ENCODE measurements at regions not wholly inside any gene's neighbourhood (a gene's known extent, or its start where the extent isn't known, plus 50 kb on each side); places are given as distances from the start of the nearest gene placed in this dataset.

DNA sequence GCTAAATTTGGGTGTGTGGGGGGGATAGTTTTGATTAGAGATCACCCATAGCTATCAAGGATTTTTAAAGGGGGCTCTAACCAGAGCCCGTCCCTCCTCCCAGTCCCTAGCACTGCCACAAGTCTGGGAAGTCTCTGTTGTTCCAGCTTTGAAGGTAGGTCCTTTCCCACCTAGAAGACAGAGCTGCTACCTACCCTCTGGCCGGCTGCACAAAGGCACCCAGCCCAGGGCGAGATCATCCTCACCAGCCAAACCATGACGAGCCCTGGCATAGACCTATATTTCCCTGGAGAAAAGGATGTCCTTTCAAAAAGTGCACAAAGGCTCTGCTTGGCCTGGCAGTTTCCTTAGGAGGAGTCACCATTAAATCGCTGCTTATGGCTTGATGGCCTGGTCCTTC is 147.8 kb downstream of the CYP26A1 start:
- Histone ChIP-seq H3K9me3 (ENCODE audit: low read depth, low read length, poor library complexity, severe bottlenecking) (no peaks in the 10 kb centered on the region), H3K36me3 (ENCODE audit: insufficient read depth, low read length, poor library complexity, severe bottlenecking) (no peaks in the 10 kb centered on the region), H3K4me1 (ENCODE audit: insufficient read depth, low read length, poor library complexity, severe bottlenecking) (no peaks in the 10 kb centered on the region), H3K27me3 (replicated peaks; ENCODE audit: insufficient read depth, low read depth, low read length, poor library complexity) (no peaks in the 10 kb centered on the region), H3K4me3 (ENCODE audit: low read depth, low read length, poor library complexity, severe bottlenecking) (no peak overlapping the region), H3K27ac (ENCODE audit: low read depth, low read length, poor library complexity, severe bottlenecking) (no peak overlapping the region)
- intact Hi-C loops (cut with micrococcal nuclease; ENCODE audit: unreplicated experiment) = loop anchor here (5.0 kb wide), 1 partner anchor 131 kb away; no protein-coding TSS in a partner anchor
- DNase-seq (ENCODE audit: low spot score) = no peak
- TF ChIP-seq EZH2 (IDR thresholded peaks at IDR 0.05; ENCODE audit: borderline replicate concordance, low read depth, low read length, poor library complexity, severe bottlenecking) = no peak
- TF ChIP-seq, protein P1, sequence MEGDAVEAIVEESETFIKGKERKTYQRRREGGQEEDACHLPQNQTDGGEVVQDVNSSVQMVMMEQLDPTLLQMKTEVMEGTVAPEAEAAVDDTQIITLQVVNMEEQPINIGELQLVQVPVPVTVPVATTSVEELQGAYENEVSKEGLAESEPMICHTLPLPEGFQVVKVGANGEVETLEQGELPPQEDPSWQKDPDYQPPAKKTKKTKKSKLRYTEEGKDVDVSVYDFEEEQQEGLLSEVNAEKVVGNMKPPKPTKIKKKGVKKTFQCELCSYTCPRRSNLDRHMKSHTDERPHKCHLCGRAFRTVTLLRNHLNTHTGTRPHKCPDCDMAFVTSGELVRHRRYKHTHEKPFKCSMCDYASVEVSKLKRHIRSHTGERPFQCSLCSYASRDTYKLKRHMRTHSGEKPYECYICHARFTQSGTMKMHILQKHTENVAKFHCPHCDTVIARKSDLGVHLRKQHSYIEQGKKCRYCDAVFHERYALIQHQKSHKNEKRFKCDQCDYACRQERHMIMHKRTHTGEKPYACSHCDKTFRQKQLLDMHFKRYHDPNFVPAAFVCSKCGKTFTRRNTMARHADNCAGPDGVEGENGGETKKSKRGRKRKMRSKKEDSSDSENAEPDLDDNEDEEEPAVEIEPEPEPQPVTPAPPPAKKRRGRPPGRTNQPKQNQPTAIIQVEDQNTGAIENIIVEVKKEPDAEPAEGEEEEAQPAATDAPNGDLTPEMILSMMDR (conservative IDR thresholded peaks at IDR 0.05; ENCODE audit: low read depth, low read length) = no peak
- POLR2A ChIA-PET (ENCODE audit: low non-redundant PET) = no interaction called here
- no TSS peak for BruUV-seq (replicated peaks)
- CTCF ChIA-PET = no interaction called here

DNA sequence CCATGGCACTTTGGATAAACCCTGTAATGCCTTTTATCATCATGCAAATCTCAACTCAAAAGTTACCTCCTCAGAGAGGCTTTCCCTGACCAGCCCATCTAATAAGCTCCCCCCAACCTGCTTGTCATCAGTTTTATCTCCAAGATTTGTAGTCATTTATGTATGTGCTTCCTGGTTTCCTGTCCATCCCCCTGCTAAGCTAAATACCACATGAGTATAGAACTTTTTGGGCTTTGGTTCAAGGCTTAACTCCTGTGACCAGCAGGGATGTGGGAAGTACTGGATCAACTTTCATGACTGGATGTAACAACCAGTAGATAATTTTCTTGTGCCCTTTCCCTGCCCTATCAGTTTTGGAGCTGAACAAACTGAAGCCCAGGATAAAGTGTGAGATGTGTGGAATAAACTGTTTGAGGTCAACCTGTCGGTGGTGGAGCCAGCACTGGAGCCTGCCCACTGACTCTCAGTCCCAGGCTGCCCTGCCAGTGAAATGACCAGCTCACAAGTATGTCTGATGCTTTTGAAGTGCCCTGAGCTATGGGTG is 148.6 kb downstream of the CYP26A1 start:
- Histone ChIP-seq H3K27me3 (replicated peaks; ENCODE audit: insufficient read depth, low read depth, low read length, poor library complexity) (no peaks in the 10 kb centered on the region), H3K9me3 (ENCODE audit: low read depth, low read length, poor library complexity, severe bottlenecking) (no peaks in the 10 kb centered on the region), H3K27ac (ENCODE audit: low read depth, low read length, poor library complexity, severe bottlenecking) (no peak overlapping the region), H3K36me3 (ENCODE audit: insufficient read depth, low read length, poor library complexity, severe bottlenecking) (no peaks in the 10 kb centered on the region), H3K4me1 (ENCODE audit: insufficient read depth, low read length, poor library complexity, severe bottlenecking) (no peaks in the 10 kb centered on the region), H3K4me3 (ENCODE audit: low read depth, low read length, poor library complexity, severe bottlenecking) (no peak overlapping the region)
- ChIA-PET POLR2A (ENCODE audit: low non-redundant PET) (no interaction called here), CTCF (no interaction called here)
- DNase-seq (ENCODE audit: low spot score) = no peak
- BruUV-seq (replicated peaks) = no TSS peak
- TF ChIP-seq, protein P1 (conservative IDR thresholded peaks at IDR 0.05; ENCODE audit: low read depth, low read length) = no peak
- TF ChIP-seq EZH2 (IDR thresholded peaks at IDR 0.05; ENCODE audit: borderline replicate concordance, low read depth, low read length, poor library complexity, severe bottlenecking) = no peak
- intact Hi-C loops (cut with micrococcal nuclease; ENCODE audit: unreplicated experiment) = loop anchor here (5.0 kb wide), 1 partner anchor 130 kb away; no protein-coding TSS in a partner anchor

DNA sequence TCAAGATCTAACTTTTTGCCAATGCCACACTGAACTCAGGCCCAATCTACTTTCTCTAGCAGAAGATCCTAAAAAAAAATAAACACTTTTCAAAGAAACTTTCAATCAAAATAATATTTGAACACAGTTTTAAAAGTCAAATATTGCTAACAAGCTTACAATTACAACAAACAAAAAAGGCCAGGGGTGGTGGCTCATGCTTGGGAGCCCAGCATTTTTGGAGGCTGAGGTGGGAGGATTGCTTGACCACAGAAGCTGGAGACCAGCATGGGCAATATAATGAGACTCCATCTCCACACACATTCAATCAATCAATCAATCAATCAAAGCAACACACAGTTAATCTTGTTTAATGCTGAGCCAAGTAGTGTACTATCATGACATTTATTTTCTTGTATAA is 149.2 kb downstream of the CYP26A1 start:
- H3K4me3 ChIP-seq (ENCODE audit: low read depth, low read length, poor library complexity, severe bottlenecking) = no peak overlapping the region
- no peak overlapping the region for H3K27ac ChIP-seq (ENCODE audit: low read depth, low read length, poor library complexity, severe bottlenecking)
- BruUV-seq (replicated peaks) = no TSS peak
- no peak for DNase-seq (ENCODE audit: low spot score)
- H3K9me3 ChIP-seq (ENCODE audit: low read depth, low read length, poor library complexity, severe bottlenecking) = no peaks in the 10 kb centered on the region
- no peaks in the 10 kb centered on the region for H3K36me3 ChIP-seq (ENCODE audit: insufficient read depth, low read length, poor library complexity, severe bottlenecking)
- CTCF ChIA-PET = no interaction called here
- H3K4me1 ChIP-seq (ENCODE audit: insufficient read depth, low read length, poor library complexity, severe bottlenecking) = no peaks in the 10 kb centered on the region
- POLR2A ChIA-PET (ENCODE audit: low non-redundant PET) = no interaction called here
- intact Hi-C loops (cut with micrococcal nuclease; ENCODE audit: unreplicated experiment) = loop anchor here (5.0 kb wide), 1 partner anchor 129 kb away; no protein-coding TSS in a partner anchor
- no peaks in the 10 kb centered on the region for H3K27me3 ChIP-seq (replicated peaks; ENCODE audit: insufficient read depth, low read depth, low read length, poor library complexity)
- TF ChIP-seq, protein P1 (conservative IDR thresholded peaks at IDR 0.05; ENCODE audit: low read depth, low read length) = no peak
- no peak for TF ChIP-seq EZH2 (IDR thresholded peaks at IDR 0.05; ENCODE audit: borderline replicate concordance, low read depth, low read length, poor library complexity, severe bottlenecking)
